ENCODE measurements at regions not wholly inside any gene's neighbourhood (a gene's known extent, or its start where the extent isn't known, plus 50 kb on each side); places are given as distances from the start of the nearest gene placed in this dataset.

- no peak overlapping the region for H3K27ac ChIP-seq (ENCODE audit: low read depth, low read length)
- DNase-seq (ENCODE audit: low read depth) = no peak
- no peaks in the 10 kb centered on the region for H3K36me3 Mint-ChIP-seq (ENCODE audit: low read depth, unreplicated experiment)
- no peaks in the 10 kb centered on the region for H3K36me3 ChIP-seq (ENCODE audit: insufficient read depth, low read length)
- peaks cover 2% of the 10 kb centered on the region for H3K27me3 ChIP-seq (ENCODE audit: insufficient read depth, low read length)
- peaks cover 9% of the 10 kb centered on the region for H3K27me3 Mint-ChIP-seq (ENCODE audit: low read depth, unreplicated experiment)
- no peaks in the 10 kb centered on the region for H3K9me3 ChIP-seq (ENCODE audit: insufficient read depth, low read depth, low read length)
- H3K4me3 Mint-ChIP-seq (ENCODE audit: unreplicated experiment) = no peak overlapping the region
- no peak for TF ChIP-seq EZH2 (IDR thresholded peaks at IDR 0.05; ENCODE audit: insufficient read depth, low read length)
- TF ChIP-seq, protein P1, sequence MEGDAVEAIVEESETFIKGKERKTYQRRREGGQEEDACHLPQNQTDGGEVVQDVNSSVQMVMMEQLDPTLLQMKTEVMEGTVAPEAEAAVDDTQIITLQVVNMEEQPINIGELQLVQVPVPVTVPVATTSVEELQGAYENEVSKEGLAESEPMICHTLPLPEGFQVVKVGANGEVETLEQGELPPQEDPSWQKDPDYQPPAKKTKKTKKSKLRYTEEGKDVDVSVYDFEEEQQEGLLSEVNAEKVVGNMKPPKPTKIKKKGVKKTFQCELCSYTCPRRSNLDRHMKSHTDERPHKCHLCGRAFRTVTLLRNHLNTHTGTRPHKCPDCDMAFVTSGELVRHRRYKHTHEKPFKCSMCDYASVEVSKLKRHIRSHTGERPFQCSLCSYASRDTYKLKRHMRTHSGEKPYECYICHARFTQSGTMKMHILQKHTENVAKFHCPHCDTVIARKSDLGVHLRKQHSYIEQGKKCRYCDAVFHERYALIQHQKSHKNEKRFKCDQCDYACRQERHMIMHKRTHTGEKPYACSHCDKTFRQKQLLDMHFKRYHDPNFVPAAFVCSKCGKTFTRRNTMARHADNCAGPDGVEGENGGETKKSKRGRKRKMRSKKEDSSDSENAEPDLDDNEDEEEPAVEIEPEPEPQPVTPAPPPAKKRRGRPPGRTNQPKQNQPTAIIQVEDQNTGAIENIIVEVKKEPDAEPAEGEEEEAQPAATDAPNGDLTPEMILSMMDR (IDR thresholded peaks at IDR 0.05; ENCODE audit: insufficient read depth, low read depth, low read length) = no peak
- H3K9ac ChIP-seq (ENCODE audit: low read length) = no peak overlapping the region
- no peak overlapping the region for H3K4me2 ChIP-seq (ENCODE audit: low read length)
- H3K9me3 Mint-ChIP-seq (ENCODE audit: unreplicated experiment) = peaks cover 9% of the 10 kb centered on the region
- no peaks in the 10 kb centered on the region for H4K20me1 ChIP-seq (ENCODE audit: insufficient read depth, low read length)
- no peaks in the 10 kb centered on the region for H3K4me1 ChIP-seq (ENCODE audit: insufficient read depth, low read length)
- no peak overlapping the region for H3K27ac Mint-ChIP-seq (ENCODE audit: unreplicated experiment)
- H2AFZ ChIP-seq (ENCODE audit: low read depth, low read length) = no peak overlapping the region
- H3K4me3 ChIP-seq (ENCODE audit: insufficient read depth, low read depth, low read length) = no peak overlapping the region
- FAIRE-seq = no peak
- H3K4me1 Mint-ChIP-seq (ENCODE audit: low read depth, unreplicated experiment) = no peaks in the 10 kb centered on the region
- no peaks in the 10 kb centered on the region for H3K79me2 ChIP-seq (ENCODE audit: insufficient read depth, low read length)
Observed at GRCh38 chr9:107772988-107773387, 283.4 kb upstream of the KLF4 start.

DNA sequence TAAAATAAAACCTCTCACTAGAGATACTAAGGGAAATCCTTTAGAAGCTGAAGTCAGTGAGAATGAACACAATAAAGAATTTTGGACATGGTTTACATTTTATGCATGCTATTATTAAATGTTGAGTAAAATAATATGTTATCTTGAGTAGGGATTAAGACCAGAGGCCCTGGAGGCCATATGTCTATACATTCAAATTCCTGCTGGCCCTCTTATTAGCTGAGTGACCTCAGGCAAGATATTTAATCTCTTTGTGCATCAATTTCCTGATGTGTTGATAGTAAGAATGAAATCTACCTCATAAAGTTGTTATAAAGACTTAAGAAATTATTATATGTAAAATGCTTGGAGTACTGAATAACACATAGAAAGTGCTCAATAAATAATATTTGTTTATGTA is 281.1 kb upstream of the KLF4 start:
- Histone ChIP-seq H3K27me3 (ENCODE audit: insufficient read depth, low read length) (peaks cover 2% of the 10 kb centered on the region), H3K9ac (ENCODE audit: low read length) (no peak overlapping the region), H2AFZ (ENCODE audit: low read depth, low read length) (no peak overlapping the region), H3K4me2 (ENCODE audit: low read length) (no peak overlapping the region), H3K79me2 (ENCODE audit: insufficient read depth, low read length) (no peaks in the 10 kb centered on the region), H4K20me1 (ENCODE audit: insufficient read depth, low read length) (no peaks in the 10 kb centered on the region), H3K9me3 (ENCODE audit: insufficient read depth, low read depth, low read length) (no peaks in the 10 kb centered on the region), H3K4me3 (ENCODE audit: insufficient read depth, low read depth, low read length) (no peak overlapping the region), H3K36me3 (ENCODE audit: insufficient read depth, low read length) (no peaks in the 10 kb centered on the region), H3K4me1 (ENCODE audit: insufficient read depth, low read length) (no peaks in the 10 kb centered on the region), H3K27ac (ENCODE audit: low read depth, low read length) (no peak overlapping the region)
- no peak for FAIRE-seq
- no peak overlapping the region for H3K27ac Mint-ChIP-seq (ENCODE audit: unreplicated experiment)
- TF ChIP-seq EZH2 (IDR thresholded peaks at IDR 0.05; ENCODE audit: insufficient read depth, low read length) = no peak
- TF ChIP-seq, protein P1 (IDR thresholded peaks at IDR 0.05; ENCODE audit: insufficient read depth, low read depth, low read length) = no peak
- H3K27me3 Mint-ChIP-seq (ENCODE audit: low read depth, unreplicated experiment) = peaks cover 9% of the 10 kb centered on the region
- H3K4me1 Mint-ChIP-seq (ENCODE audit: low read depth, unreplicated experiment) = no peaks in the 10 kb centered on the region
- no peaks in the 10 kb centered on the region for H3K36me3 Mint-ChIP-seq (ENCODE audit: low read depth, unreplicated experiment)
- H3K9me3 Mint-ChIP-seq (ENCODE audit: unreplicated experiment) = peaks cover 9% of the 10 kb centered on the region
- no peak for DNase-seq (ENCODE audit: low read depth)
- H3K4me3 Mint-ChIP-seq (ENCODE audit: unreplicated experiment) = no peak overlapping the region

DNA sequence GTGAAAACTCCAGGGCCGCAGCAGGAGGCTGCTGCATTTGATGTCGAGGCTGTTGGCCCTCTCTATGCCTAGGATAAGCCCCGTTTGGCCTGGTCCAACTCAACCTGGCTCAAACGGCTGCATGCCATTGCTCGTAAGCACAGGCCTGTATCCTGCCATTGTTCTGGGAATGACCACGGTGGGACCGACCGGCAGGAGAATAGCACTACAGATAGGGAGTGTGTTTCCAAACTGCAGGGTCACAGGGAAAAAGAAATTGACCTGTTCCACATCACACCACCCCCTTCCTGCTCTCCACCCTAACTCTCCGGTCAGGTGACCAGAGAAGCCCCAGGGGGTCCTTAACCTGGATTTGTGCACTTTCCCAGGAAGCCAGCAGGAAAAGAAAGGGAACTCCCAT is 278.7 kb upstream of the KLF4 start:
- TF ChIP-seq, protein P1 (IDR thresholded peaks at IDR 0.05; ENCODE audit: insufficient read depth, low read depth, low read length) = no peak
- no peak for TF ChIP-seq EZH2 (IDR thresholded peaks at IDR 0.05; ENCODE audit: insufficient read depth, low read length)
- no peak overlapping the region for H3K27ac ChIP-seq (ENCODE audit: low read depth, low read length)
- H3K9ac ChIP-seq (ENCODE audit: low read length) = no peak overlapping the region
- no peak overlapping the region for H2AFZ ChIP-seq (ENCODE audit: low read depth, low read length)
- Mint-ChIP-seq H3K36me3 (ENCODE audit: low read depth, unreplicated experiment) (no peaks in the 10 kb centered on the region), H3K4me1 (ENCODE audit: low read depth, unreplicated experiment) (no peaks in the 10 kb centered on the region), H3K4me3 (ENCODE audit: unreplicated experiment) (no peak overlapping the region), H3K27me3 (ENCODE audit: low read depth, unreplicated experiment) (peaks cover 9% of the 10 kb centered on the region), H3K9me3 (ENCODE audit: unreplicated experiment) (peaks cover 5% of the 10 kb centered on the region), H3K27ac (ENCODE audit: unreplicated experiment) (no peak overlapping the region)
- H3K4me1 ChIP-seq (ENCODE audit: insufficient read depth, low read length) = no peaks in the 10 kb centered on the region
- no peak overlapping the region for H3K4me2 ChIP-seq (ENCODE audit: low read length)
- H3K4me3 ChIP-seq (ENCODE audit: insufficient read depth, low read depth, low read length) = no peak overlapping the region
- no peaks in the 10 kb centered on the region for H3K9me3 ChIP-seq (ENCODE audit: insufficient read depth, low read depth, low read length)
- no peaks in the 10 kb centered on the region for H4K20me1 ChIP-seq (ENCODE audit: insufficient read depth, low read length)
- no peak for FAIRE-seq
- H3K36me3 ChIP-seq (ENCODE audit: insufficient read depth, low read length) = no peaks in the 10 kb centered on the region
- peaks cover 2% of the 10 kb centered on the region for H3K27me3 ChIP-seq (ENCODE audit: insufficient read depth, low read length)
- DNase-seq (ENCODE audit: low read depth) = no peak
- H3K79me2 ChIP-seq (ENCODE audit: insufficient read depth, low read length) = no peaks in the 10 kb centered on the region

Data from astrocyte (in vitro differentiated cells and primary cell).